ENCODE measurements at regions not wholly inside any gene's neighbourhood (a gene's known extent, or its start where the extent isn't known, plus 50 kb on each side); places are given as distances from the start of the nearest gene placed in this dataset.

DNA sequence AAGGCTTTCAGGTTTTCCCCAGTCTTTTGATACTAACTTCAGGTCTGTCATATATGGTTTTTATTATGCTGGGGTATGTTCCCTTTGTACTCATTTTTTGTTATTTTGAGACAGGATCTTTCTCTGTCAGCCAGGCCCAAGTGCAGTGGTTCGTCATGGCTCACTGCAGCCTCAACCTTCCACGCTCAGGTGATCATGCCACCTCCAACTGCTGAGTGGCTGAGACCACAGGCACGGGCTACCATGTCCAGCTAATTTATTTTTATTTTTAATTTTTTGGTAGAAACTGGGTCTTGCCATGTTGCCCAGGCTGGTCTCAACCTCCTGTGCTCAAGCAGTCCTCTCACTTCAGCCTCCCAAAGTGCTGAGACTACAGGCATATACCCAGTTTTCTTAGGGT, 50.6 kb upstream of the PDGFD start:
- TF ChIP-seq CTCF (IDR thresholded peaks at IDR 0.05; ENCODE audit: low read depth, low read length, missing control alignments) = no peak
- no peak for DNase-seq (ENCODE audit: low read depth)
- H3K4me3 ChIP-seq (ENCODE audit: low read depth, low read length) = no peak overlapping the region
- in situ Hi-C loops (cut with HindIII; ENCODE audit: low sequenced_read_pairs) = no loop called here
